DMS79 (cell line): ENCODE measurements at regions not wholly inside any gene's neighbourhood (a gene's known extent, or its start where the extent isn't known, plus 50 kb on each side); places are given as distances from the start of the nearest gene placed in this dataset.

Source experiments
- DNase-seq: peaks from one replicate; lab custom pipeline; 2025; lab: John Stamatoyannopoulos, UW

DNA sequence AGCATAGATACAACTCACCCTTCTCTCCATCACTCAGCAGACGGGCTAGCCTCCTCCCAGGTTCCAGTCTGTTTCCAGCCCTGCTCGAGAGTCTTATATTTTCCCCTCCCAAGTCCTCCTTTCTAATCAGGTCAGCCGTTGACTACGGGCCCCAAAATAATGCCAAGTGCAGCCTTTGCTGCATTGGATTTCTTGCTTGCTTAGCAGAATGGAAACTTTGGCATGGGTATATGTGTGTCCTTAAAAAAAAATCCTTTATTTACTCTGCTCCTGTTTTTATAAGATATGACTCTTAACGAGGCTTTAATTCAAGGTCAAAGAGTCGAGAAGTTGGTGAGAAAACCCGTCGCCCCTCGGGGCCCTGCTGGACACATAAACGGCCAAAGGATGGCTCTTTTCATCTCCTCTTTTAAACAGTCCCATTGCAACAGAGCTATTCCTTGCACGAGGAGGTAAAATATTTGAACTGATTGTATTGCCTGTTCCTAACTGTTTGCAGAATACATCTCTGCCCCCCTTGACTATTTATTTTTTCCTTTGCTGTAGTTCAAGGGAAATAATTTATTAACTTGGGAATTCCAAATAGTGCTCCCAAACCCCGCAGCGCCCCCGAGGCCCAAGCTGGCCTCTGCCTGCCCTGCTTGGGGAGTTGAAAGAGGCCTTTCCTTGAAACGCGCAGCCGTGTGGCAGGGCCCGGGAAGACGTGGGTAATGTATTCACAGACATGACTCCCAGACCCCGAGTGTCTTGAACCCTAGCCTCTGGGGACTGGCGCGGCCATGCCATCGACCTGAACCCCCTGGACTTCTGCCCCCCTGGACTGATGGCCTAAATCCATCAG, 156.5 kb upstream of the MYL2 start:
- no peak for DNase-seq

DNA sequence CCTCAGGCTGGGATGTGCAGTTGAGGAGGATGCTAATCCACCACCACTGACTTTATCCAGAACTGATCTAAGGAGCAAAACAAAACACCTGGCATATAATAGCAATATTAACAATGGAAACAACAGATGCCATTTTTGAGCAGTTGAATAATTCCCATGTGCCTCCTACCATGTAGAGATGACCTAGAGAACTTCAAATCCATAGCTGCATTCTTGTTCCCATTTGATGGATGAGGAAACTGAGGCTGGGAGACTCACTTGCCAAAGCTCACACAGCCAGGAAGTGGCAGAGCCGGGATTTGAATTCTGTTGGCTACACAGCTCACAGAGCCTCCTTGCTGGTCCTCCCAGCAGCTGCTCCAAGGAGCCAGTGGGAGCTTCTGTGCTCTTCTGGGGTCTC, 155.8 kb upstream of the MYL2 start:
- no peak for DNase-seq

DNA sequence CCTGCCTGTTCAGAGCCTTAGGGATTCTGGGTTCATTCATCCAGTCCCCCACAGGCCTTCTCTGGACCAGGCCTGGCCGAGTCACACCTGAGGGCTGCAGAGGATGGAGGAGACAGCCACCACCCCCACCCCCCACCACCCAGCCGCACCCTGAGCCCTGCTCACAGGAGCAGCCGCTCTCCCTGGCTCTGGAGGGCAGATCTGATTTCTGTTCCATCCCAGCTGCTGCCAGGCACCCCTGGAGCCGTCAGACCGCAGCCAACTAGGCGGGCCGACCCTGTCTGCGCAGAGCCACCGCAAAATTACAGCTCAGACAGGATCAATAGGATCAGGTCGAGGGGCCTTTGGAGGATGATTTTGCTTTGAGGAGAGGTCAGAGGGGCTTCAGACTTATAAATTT, 154.6 kb upstream of the MYL2 start:
- no peak for DNase-seq

DNA sequence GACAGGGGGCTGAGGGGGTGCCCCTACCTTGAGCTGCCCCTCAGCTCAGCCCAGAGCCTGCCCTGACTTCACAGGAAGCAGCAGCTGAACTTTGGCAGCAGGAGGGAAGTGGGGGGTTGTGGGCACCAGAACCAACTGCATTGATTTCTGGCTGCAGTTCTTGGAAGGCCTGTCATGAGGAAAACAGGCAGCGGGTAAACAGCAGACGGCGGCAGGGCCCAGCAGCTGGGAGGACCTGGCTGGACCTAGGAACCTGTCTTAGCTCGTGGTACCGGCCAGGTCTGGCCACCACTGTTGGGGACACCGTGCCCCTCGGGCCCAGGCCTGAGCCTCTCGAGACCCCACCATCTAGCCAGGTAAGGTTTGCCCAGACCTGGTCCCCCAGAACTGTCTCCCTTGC, 154.2 kb upstream of the MYL2 start:
- DNase-seq, result no peak

DNA sequence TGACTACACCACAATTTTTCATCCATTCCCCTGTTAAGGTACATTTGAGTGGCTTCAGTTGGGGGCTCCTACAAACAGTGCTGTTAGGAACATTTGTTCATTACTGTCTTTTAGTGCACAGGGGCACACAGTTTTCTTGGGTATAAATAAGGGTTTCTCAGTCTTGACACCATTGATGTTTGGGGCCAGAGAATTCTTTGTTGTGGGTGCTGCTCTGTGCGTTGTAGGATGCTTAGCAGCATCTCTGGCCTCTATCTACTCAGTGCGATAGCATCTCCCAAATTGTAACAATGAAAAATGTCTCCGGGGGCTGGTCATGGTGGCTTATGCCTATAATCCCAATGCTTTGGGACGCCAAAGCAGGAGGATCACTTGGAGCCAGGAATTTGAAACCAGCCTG, 153.0 kb upstream of the MYL2 start:
- no peak for DNase-seq

DNA sequence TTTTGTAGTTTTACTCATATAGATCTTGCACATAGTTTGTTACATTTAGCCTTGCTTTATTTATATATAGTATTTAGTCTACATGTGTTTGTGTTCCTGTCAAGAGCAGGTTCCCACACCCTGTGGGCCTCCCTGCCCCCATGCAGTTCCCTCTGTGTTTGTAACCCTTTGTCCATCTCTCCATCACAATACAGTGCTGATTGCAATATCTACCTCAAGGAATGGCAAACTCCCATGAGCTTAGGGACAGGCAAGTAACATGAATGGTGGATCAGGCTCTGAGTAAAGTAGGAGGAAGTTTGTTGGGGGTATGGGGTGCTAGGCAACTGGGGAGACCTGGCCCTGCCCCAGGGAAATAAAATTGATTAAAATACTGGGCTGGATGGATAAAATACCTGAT, 151.9 kb upstream of the MYL2 start:
- no peak for DNase-seq

DNA sequence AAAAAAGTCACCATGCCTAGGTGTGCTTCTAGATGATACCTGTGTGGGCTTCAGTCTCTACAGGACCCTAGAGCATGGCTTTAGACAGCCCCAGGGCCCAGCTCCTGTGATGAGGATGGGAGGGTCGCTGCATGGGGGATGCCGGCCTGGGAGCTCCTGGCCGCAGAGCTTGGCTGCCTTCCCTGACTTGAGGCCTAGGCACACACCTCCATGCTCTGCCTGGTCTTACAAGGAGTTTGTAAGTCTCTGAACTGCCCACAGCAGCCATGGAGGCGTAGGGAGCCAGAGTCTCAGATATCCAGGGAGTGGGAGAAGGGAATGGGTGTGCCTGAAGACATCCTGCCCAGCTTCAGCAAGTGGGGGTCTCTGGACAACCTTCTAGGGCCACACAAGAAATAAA, 149.5 kb upstream of the MYL2 start:
- DNase-seq, result no peak

DNA sequence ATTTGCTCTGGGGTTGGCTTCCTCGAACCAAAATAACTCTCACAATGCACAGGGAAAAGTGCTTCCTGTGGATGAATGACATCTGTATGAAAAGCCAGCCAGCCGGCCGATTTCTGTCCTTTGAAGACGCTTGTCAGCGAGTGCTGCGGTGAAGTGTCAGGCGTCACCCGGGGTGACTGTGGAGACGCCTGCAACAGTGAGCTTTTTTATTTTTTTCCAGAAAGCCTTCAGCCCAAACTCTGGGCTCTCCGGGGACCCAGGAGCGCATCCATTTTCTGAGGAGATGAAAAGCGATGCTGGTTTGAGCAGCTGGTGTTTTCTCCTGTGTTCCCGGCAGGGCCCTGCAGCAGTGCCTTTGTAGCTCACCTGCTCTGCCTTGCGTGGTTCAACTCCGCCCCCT, 147.9 kb upstream of the MYL2 start:
- no peak for DNase-seq

DNA sequence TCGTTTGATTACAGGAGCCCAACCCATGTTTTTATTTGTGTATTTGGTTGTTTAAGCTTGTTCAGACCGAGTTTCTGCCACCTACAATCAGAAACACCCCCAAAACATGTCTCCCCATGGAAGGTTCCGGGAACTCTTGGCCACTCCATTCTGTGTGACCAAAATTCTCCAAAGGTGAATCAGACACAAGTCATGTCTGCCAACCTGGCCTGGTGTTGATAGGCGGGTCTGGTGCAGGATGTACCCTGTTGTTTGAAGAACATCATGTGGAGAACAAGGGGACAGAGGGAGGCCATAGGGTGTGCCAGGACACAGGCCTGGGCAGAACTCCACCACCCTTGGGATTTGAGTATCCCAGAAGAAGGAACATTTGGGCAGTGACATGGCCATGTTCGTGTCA, 147.1 kb upstream of the MYL2 start:
- DNase-seq, result no peak

DNA sequence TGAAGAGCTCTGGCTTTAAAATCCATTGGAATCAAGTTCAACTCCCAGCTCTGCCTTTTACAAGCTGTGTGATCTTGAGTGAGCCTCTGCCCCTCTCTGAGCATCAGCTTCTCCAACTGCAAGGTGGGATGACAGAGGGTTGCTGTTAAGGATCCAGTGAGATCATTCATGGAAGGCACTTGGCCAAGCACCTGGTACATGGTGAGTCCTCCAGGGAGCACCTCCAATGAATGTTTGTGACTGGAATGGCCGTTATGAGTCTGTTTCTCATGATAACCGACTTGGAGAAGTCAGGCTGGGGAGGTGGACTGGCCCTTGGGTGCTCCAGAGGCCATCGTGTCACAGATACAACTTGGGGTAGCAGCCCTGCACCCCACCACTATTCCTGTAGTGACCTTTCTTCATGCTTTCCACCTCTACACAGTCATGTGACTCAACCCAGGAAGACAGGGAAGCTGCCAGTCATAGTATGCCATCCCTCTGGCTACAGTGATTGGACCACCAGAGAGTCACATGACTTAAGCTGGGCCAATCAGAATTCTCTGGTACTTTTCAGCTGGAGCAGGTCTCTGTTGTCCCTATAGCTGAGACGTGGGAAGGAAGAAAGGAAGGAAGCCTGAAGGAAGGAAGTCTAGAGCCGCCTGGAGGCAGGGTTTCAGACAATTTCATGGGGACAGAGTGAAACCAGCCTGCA, 146.5 kb upstream of the MYL2 start:
- no peak for DNase-seq

DNA sequence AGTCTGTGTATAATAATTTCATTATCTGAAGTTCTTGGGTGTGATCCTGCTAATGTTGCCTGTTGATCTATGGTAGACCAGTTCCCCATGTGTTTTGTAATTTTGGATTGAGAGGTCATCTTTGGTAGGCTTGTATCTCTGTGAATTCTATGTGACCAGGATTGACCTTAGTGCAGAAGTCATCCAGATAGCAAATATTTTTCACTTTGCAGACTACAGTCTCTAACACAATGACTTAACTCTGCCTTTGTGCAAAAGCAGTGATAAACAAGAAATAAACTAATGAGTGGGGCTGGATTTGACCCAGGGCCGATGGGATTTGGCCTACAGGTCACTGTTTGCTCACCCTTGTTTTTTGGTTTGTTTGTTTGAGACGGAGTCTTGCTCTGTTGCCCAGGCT, 144.6 kb upstream of the MYL2 start:
- no peak for DNase-seq

DNA sequence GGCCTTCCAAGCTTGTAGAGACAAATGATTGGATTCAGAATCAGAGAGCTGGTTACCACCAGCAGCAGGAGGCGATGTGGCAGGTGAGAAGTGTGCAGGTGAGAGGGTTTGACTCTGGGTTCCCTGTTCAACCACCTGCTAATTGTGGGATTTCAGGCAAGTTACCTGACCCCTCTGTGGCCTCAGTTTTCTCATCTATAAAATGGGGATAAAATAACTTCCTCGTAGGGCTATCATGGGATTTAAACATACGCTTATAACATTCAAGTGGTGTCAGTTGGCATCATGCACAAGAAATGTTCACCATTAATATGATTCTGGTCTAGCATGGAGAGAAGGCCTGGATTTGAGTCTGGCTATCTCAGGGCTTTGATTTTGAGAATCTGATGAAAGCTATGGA, 143.8 kb upstream of the MYL2 start:
- DNase-seq, result no peak

DNA sequence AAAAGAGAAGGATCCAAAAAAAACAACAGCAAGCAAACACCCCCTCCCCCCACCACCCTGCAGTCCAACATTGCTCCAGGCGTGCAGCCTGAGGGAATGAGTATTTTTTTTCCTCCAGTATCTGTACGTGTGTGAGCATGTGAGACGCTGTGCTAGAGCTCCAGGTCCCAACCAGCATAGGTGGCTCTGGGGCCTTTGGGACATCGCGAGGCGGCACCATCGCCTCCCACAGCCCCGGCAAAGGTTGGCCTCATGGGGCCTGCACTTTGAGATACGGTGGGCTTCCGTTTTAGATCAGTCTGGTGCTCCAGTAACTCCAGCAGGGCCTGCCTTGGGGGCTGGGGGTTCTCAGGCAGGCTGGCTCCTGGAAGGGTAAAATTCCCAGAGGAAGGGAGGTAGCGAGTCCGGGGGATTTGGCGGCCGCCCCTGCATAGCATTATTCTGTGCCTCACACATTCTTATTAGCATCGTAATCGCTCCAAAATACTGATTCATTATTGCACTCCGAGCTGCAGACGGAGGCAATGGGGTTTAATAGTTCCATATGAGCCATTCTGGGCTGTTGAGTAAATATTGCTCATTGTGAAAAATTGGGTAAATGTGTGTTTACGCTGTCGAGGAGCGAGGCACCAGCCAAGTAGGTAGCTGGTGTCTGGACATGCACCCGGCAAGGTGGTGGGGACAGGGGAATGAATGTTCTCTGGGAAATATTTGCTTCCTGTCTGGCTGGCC, 143.1 kb upstream of the MYL2 start:
- no peak for DNase-seq

DNA sequence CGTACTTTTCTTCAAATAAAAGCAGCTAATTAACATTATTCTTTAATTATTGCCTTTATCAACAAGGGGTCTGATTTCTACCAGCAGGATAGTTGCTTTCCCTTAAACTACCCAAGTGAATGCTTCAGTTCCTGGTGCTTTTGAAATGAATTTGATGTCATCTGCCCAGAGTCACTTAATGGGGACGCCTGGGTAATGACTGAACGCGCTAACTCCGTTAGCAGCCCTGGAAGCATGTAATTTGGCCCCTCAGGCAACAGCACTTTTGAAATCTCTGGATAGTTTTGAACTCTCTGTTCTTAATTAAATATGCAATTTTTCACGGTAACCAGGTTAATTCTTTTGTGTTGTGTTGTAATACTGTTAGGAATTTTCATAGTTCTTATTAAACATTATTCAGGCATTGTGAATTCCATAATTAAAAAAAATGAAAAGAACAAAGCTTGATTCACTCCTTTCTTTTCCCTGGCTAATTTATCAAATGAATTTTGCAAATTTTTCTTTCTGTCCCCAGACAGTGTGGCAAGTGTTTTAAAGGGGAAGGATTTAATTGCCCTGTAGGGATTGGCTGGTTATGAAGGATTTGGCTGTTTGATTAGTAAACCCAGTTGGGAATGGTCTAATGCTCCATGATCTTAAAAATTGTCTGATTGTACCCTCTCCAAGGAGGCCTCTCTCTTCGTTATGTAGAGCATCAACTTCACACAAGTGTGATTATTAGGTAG, 137.5 kb upstream of the MYL2 start:
- no peak for DNase-seq

DNA sequence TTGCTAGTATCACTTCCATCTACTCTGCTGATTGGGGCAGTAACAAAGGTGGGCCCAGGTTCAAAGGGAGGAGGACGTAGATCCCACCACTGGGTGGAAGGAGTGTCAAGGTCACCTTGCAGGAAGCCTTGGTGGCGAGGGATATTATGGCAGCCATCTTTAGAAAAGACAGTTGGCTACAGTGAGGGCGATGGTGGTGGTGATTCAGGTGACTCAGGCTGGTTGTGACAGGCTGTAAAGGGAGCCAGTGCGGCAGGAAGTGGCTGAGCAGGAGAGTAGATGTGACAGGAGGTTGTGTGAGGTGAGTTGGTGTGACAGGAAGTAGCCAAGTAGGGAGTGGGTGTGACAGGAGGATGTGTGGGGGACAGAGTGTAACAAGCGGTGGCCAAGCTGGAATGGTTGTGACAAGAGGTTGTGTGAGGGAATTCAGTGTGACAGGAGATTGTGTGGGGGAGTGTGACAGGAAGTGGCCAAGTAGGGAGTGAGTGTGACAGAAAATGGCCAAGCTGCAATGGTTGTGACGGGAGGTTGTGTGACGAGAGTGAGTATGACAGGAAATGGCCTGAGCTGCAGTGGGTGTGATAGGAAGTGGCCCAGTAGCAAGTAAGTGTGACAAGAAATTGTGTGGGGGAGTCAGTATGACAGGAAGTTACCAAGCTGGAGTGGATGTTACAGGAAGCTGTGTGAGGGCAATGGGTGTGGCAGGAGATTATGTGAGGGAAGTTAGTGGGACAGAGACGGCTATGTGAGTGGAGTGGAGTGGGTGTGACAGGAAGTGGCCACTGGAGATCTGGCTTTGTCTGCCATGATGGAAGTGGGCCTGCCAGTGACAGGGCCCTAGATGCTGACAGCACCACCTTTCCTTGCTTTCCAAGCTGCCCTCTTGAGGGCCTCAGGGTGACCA, 136.5 kb upstream of the MYL2 start:
- no peak for DNase-seq

DNA sequence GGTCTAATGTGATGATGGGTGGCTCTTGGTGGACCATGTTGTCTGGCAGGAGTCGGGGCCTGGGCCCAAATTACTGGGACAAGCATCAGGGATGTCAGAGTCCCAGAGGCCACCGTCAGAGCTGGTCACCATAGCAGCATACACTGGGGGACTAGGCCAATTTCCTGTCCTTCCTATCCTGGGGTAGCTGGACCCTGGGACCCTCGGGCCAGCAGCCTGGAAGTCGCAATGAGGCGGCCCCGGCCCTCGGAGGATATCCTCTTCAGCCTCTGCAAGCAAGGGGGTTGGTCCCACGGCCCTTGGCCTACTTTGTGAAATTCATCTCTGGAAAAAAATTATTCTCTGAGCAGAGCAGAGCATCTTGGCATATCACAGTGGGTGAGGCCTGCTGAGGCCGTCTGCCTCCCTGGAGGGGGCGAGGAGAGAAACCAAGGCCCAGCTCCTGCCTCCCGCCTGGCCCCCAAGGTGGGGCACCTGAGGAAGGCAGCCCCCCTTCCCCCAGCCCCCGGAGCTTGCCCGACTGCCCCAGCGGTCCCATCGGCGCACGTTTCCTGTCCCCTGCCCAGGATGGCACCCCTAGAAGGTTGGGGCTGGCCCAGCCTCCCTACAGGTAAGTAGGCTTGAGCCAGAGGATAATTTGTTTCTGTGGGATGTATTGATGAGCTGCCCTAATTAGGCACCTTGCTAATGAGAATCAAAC, 135.0 kb upstream of the MYL2 start:
- DNase-seq, result no peak

DNA sequence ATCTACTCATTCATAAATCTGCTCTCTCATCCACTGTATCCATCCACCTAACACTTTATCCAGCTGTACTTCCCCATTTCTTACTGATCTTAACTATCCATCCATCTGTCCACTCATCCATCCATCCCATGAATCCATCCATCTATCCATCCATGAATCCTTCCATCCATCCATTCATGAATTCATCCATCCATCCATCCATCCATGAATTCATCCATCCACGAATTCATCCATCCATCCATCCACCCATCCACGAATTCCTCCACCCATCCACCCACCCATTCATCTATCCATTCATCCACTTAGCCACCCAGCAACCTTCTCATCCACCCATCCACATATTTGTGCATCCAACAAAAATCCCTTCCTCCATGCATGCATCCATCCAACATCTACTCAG, 128.6 kb upstream of the MYL2 start:
- no peak for DNase-seq

DNA sequence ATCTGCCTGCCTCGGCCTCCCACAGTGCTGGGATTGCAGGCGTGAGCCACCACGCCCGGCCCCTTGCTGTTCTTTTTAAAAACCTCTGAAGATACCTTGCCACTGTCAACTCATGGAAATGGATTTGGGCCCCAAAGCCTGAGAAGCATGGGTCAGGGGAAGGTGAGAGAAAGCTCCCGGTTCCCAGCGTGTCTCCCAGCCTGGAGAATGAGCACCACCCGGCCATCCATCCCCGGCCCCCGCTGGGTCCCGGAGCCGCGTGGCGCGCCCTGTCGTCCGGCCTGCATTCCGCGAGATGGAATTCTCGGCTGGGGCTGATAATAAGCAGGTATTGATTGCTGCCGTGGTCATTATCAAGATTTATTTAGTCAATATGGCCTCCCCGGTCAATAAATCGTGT, 126.5 kb upstream of the MYL2 start:
- DNase-seq, result no peak

DNA sequence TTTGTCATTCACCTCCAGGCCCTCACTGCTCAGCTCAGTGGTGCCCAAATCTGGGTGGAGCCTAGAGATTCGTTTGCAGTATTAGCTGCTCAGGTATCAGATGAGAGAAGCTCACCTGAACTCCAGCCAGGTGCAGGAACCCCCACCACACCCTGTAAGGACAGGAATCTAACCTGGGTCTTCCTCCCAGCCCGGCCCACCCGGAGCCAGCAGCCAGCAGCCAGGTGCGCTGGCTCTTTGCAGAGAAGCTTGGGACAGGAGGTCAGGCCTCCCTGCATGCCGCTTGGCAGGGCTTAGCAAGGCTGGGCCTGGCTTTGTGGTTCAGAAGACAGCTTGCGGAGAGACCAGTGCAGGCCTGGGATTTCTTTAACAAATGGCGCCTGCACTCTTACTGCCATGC, 125.6 kb upstream of the MYL2 start:
- DNase-seq, result no peak

DNA sequence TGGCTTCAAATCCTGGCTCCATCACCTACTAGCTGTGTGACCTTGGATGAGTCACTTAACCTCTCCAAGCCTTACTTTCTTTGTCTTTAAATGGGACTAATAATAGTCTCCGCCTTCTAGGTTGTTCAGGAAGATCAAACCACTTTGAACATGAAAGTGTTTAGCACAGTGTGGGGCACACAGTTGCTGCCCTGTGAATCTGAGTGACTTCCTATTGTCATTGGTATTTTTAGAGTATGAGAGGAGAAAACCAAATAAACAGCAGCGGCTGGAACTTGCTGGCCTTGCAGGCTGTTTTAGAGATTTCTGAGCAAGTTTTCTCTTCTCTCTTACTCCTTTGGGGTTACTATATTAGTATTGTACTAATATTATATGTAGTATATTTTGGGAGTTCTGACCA, 120.7 kb upstream of the MYL2 start:
- no peak for DNase-seq

DNA sequence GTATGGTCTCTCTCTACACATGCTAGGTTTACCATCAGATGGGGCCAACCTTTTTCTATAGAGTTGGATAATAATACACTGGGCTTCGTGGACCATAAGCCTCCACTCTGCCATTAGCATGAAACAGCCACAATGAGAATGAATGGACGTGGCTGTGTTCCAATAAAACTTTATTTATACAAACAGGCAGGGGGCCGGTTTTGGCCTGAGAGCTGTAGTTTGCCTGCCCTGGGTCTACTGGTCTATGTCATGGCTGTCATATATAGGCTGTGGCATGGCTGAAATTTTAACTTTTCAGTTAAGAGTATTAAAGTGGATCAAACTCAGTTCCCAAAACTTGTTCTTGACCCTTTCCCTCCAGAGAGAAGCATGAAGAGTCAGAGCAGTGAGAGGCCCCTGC, 120.3 kb upstream of the MYL2 start:
- no peak for DNase-seq
